Omental fat pad (tissue), 3 donors: ENCODE measurements at regions not wholly inside any gene's neighbourhood (a gene's known extent, or its start where the extent isn't known, plus 50 kb on each side); places are given as distances from the start of the nearest gene placed in this dataset.
"Not testable (repeated sequence)": the region's sequence is repeated elsewhere in the genome, so short reads cannot be mapped to it uniquely, and the experiment has no call there.

Experiments used
- ATAC-seq: fragments of 150-250 bp; one replicate; pipeline ENCODE4 v1.9.1; 2016; ENCODE audit warnings: mild to moderate bottlenecking, moderate library complexity; ENCODE audit not compliant: low FRiP score
- DNase-seq: peaks from one replicate; pipeline ENCODE4 v3.0.0-alpha.2; 2019; ENCODE audit warnings: low spot score
- CTCF ChIP-seq, 3 donors: fragments of 450-650 bp; IDR thresholded peaks; one replicate each; pipeline ENCODE4 v1.5.1; 2016 to 2017; ENCODE audit warnings: antibody characterized with exemption in 3 of 3, mild to moderate bottlenecking in 3 of 3, moderate library complexity in 2 of 3

DNA sequence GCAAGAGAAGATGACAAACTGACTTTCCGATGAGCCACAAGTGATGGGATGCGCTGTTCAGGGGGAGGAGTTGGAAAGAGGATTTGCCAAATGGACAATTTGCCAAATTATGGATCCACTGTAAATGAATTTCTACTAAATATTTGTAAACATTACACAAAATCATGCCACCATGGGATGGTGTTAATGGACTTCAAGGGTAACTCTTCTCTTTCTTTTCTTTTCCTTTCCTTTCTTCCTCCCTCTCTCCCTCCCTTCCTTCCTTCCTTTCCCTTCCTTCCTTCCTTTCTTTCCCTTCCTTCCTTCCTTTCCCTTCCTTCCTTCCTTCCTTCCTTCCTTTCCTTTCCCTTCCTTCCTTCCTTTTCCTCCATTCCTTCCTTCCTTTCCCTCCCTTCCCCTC lies 76.0 kb upstream of the PEG3 start:
- TF ChIP-seq CTCF (IDR thresholded peaks at IDR 0.05) = no peak
- DNase-seq (no peak), ATAC-seq (no peak)

DNA sequence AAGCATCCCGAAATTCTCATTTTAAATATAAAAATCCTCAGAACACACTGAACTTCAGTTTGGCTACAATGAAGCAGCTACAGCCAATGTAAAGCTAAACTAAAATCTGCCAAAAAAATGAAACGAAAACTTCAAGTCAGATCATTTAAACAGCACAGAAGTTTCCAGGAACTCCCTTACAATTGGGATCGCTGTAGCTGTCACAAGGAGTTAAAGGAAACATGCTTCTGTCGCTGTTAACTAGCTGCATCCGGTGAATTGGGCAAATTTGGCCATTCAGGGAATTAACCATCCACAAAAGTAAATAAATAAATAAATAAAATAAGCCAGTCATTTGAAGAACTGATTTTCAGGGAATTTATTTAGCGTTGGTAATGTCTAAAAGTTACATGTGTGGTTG lies 77.0 kb upstream of the PEG3 start:
- no peak for TF ChIP-seq CTCF (IDR thresholded peaks at IDR 0.05)
- no peak for ATAC-seq

DNA sequence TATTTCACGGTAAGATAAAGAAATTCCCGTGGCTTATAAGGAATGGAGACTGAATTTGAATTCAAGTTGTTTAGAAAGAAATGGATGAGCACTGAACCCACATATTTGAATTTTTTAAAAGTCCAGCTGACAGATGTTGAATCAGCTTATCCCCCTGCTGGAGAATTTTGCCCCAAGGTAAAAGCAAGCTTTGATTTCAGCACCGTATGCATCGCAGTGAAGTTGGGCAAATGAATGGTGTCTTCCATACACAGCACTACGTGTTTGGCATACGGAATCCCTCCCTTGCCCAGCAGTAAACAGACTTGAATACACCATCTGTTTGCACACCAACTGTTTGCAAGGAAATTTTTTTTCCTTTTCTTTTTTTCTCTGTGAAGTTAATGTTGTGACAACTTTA lies 77.5 kb upstream of the PEG3 start:
- ATAC-seq = no peak
- no peak for DNase-seq
- no peak for TF ChIP-seq CTCF (IDR thresholded peaks at IDR 0.05)

More for the DNA sequence above, 77.0 kb upstream of the PEG3 start:
- no peak for DNase-seq

- ATAC-seq = no peak
- no peak for TF ChIP-seq CTCF (IDR thresholded peaks at IDR 0.05)
- no peak for DNase-seq
Observed at GRCh38 chr19:56918682-56919307, 78.3 kb upstream of the PEG3 start.

DNA sequence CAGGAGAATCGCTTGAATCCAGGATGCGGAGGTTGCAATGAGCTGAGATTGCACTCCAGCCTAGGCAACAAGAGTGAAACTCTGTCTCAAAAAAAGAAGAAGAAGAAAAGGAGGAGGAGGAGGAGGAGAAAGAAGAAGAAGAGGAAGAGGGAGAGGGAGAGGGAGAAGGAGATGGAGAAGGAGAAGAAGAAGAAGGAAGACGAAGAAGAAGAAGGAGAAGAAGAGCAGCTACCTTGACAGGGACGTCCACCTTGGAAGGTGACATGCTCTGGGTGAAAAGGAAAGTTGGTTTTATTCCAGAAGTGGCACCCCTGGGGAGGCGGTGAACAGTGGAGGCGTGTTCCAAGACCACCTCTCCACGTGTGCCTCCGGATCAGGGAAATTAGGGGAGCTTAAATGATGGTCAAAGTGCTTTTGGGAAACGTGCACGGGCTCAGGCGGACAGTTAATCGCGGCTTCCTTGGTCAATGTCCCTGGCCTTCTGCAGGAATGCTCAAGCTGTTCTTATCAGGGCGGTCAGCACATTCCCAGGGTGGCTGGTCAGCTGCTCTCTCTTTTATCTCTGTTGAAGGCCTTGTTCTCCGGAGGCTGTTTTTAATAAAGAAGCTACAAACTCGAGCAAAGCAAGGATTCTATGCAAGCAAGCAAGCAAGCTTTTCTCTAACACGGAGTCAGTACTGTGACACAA lies 78.9 kb upstream of the PEG3 start:
- DNase-seq (no peak), ATAC-seq (no peak)
- no peak for TF ChIP-seq CTCF (IDR thresholded peaks at IDR 0.05)

- not testable (repeated sequence) for ATAC-seq, DNase-seq
Observed at GRCh38 chr19:56926094-56926493, 85.6 kb upstream of the PEG3 start.

DNA sequence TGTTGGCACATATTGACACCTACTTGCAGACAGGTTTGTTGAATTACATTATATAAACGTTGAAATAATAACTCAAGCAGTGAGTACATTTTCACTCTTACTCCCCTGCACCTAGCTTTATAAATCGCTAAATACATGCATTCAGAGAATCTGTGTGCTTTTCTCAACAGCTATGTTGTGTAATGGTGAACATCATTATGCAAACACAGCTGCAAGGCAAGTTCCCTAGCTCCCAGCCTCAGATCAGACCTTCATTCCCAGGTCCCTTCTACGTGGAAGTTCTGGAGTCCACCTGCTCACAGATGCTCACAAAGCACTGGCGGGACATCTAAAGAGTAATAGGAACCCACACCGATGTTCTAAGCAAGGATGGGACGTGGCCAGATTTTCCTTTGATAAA lies 86.8 kb upstream of the PEG3 start:
- TF ChIP-seq CTCF (IDR thresholded peaks at IDR 0.05) = no peak
- DNase-seq (no peak), ATAC-seq (no peak)
